ENCODE measurements at regions not wholly inside any gene's neighbourhood (a gene's known extent, or its start where the extent isn't known, plus 50 kb on each side); places are given as distances from the start of the nearest gene placed in this dataset.
"Not testable (repeated sequence)": the region's sequence is repeated elsewhere in the genome, so short reads cannot be mapped to it uniquely, and the experiment has no call there.

DNA sequence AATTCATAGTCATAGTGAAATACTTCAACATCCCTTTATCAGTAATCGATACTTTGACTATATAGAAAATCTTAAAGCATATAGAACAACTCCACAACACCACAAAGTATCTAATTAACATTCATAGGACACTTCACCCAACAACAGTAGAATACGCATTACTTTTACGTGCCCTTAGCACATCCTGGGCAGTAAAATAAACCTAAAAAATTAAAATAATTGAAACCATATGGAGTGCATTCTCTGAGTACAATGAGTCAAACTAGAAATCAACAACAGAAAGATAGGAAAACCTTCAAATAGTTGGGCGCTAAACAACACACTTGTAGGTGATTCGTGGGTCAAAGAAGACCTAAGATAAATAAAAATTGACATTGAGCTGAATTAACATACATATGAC is 442.9 kb downstream of the SUCLG1 start:
- DNase-seq (ENCODE audit: low read depth): no peak
- H3K4me3 ChIP-seq (ENCODE audit: low read depth, low read length): no peak overlapping the region

DNA sequence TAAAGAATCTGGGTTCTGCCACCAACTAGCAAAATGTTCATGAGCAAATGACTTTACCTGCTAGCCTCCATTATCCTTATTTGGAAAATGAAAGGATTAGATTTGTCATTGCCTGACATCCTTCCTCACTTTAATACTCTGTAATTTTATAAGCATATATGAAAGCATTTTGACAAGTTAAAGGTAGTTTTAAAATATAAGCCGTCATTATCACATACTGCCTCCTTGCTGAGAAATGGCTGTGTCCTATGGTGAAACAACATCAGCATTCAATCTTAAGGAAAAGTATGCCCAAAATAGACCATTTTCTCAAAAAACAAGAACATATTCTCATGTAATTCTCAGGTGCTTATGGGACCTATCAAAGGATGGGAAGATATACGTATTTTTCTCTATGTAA is 461.2 kb downstream of the SUCLG1 start:
- no peak for DNase-seq (ENCODE audit: low read depth)
- no peak overlapping the region for H3K4me3 ChIP-seq (ENCODE audit: low read depth, low read length)

DNA sequence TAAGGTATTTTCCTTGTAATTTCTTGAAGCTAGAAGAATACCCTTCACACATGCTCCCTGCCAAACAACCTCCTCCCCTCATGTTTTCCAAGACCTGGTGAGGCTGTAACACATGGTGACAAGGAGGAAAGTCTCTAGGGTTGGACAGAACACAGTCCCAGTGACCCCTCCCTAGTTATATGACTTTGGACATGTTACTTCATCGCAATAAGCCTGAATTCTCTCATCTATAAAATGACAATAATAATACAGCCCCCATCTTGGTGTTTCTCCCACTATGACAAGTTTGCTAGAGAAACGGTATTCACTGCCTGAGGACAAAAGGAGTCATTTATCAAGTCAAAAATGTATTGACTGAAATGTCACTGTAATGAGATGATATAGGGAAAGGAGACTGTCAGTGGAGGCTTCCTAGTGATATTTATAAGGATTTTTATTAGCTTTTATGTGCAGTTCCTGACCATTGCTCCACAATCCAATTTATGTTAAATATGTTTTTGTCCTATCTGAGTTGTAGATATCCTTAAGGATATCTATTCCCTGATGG is 464.4 kb downstream of the SUCLG1 start:
- DNase-seq (ENCODE audit: low read depth): no peak
- H3K4me3 ChIP-seq (ENCODE audit: low read depth, low read length): no peak overlapping the region

DNA sequence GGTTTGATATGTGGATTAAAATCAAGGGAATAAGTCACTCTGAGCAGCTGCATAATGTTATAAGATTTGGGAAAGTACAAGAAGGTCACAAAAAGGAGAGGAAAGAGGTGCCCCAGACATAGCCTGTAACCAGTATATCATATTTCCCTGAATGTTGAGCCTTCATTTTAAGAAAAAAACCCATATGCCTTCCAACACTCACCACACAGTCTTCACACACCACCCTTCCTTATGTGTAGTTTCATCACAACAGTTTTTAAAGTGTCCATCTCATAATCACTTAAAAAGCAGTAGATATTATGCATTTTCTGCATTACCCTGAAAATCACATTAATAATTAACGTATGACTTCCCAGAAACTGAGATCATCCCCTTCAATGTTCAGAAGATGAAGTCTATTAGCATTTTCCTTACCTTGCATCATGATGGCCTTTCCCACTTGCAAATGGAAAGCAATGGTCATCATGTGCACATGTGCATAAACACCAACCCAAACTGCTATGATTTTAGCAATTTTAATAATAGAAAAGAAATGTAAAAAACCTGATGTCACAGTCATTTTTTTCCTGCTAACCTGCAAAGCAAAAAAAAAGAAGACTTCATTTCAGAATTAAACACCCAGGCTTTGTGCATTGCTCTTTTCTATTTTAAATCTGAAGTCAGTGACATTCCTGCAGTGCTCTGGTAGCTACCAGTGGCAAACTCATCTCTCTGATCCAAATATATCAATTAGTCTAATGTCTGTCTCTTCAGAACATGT is 465.0 kb downstream of the SUCLG1 start:
- no peak overlapping the region for H3K4me3 ChIP-seq (ENCODE audit: low read depth, low read length)
- no peak for DNase-seq (ENCODE audit: low read depth)

DNA sequence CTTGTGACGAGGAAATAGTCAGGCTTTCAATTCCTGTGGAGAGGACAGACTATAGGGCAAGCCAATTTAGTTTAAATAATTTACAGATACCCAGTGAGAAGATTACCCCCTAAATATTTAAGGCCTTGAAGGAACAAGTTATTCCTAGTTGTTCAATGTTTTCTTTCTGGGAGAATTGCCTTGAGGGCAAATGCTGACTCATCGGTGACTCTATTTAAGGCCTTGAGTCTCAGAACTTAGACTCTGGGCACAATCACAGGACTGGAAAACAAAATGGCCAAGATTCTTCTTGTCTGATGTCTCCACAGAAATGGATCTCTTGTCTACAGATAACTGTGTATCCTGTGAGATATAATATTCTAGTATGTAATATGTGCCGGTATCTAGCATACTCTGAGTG is 467.1 kb downstream of the SUCLG1 start:
- no peak for DNase-seq (ENCODE audit: low read depth)
- no peak overlapping the region for H3K4me3 ChIP-seq (ENCODE audit: low read depth, low read length)

DNA sequence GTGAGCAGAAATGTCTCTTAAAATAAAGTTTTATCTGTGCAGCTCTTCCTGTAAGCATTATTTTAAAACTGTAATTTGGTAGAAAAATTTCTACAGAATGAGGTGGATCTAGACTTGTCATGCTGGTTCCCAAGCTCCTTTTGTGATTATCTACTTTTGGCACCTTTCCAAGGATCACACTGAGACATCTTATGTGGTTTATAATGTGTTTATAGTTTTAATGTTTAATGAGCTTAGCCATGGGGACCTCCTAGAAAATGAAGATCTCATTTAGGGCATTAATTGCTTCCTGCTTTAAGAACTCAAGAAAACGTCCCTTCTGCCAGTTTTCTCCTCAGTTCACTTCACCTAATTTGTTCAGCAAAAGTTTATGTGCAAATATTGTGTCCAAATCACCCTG is 468.4 kb downstream of the SUCLG1 start:
- DNase-seq (ENCODE audit: low read depth): no peak

DNA sequence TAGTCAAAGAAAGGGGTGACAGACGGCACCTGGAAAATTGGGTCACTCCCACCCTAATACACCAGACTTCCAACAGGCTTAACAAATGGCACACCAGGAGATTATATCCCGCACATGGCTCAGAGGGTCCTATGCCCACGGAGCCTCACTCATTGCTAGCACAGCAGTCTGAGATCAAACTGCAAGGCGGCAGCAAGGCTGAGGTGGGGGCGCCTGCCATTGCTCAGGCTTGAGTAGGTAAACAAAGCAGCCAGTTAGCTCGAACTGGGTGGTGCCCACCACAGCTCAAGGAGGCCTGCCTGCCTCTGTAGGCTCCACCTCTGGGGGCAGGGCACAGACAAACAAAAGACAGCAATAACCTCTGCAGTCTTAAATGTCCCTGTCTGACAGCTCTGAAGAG is 482.5 kb downstream of the SUCLG1 start:
- DNase-seq (ENCODE audit: low read depth); H3K4me3 ChIP-seq (ENCODE audit: low read depth, low read length): not testable (repeated sequence)

More for the DNA sequence above, 468.4 kb downstream of the SUCLG1 start:
- no peak overlapping the region for H3K4me3 ChIP-seq (ENCODE audit: low read depth, low read length)

DNA sequence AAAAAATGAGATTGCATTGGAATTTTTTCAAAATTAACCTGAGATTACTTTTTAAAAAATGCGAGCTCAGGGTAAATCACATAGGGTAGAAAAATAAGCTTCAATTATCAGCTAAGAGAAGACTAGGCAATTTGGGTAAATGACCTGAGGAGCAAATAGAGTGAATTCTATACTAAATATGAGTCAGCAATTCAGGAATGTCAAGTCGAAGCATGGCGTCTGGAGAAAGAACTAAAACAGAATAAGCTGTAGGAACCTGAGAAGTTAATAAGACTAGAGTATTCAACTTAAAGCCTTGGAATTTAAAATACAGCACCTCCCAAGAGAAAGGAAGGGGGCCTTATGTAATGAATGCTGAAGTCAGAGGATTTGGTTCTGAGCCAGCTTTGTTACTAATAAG is 487.0 kb downstream of the SUCLG1 start:
- no peak overlapping the region for H3K4me3 ChIP-seq (ENCODE audit: low read depth, low read length)
- DNase-seq (ENCODE audit: low read depth): no peak

DNA sequence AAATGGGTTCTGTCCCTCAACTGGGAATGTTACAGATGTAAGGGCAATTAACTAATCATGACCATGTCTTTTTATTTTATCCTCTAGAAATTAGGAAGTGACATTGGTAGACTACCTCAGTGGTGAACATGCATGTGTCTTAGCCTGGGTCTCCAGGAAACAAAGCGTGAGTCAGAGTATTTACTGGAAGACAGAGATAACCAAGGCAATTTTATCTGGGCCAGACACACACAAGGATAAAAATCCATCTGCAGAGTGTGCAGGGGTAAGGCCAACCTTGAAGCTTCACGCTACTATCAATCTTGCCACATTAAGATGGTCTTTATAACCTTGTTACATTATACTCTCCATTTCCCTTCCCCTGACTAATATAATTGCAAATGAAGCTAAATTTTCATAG is 487.5 kb downstream of the SUCLG1 start:
- H3K4me3 ChIP-seq (ENCODE audit: low read depth, low read length): no peak overlapping the region
- no peak for DNase-seq (ENCODE audit: low read depth)

DNA sequence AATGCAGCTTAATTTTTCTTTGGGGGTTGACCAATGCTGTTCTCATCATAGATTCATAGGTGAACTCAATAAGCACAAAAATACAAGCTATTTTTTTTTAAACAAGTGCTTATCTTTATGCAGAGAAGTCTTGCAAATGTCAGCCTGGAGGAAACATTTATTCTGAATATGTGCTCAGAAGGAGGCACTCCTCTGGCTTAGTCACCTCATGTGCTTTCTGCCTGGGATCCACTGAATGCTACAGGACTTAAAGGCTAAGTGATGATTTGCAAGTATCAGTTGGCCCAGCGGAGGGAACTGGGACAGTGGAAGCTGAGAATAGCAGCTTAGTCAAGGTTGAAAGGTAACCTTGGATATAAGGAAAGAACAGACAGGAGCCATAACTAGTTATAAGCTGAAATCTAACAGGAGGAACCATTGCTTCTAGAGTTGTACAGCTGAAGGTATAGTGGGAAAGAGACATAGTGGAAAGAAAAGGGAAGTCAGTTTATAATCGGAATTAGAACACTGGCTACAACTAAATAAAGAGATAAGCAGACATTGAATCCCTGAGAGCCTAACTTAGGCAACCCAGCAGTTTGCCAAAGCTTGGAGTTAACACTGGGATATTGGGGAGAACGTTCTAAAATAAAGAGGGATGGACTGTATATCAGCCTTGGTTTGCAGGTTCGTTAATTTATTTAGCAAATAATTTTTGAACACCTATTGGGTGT is 488.7 kb downstream of the SUCLG1 start:
- DNase-seq (ENCODE audit: low read depth): no peak
- H3K4me3 ChIP-seq (ENCODE audit: low read depth, low read length): no peak overlapping the region

DNA sequence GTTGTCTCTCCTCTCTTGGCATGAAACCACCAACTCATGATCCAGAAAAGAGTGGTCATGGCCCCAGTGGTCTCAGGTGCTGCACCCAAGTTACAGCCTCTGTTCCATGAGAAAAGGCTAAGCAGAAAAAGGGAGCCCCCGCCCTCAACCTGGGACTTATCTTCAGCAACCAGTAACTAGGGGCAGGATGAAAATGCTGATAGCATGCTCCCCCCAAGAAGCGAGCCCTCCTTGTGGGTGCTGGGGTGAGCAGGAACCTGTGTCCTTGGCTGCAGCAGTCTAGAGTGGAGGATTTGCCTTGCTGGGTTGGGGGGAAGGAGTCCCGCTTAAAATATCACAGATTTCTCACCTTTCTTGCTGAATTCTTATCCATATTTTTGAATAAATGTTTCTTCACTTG is 490.0 kb downstream of the SUCLG1 start:
- H3K4me3 ChIP-seq (ENCODE audit: low read depth, low read length): no peak overlapping the region
- DNase-seq (ENCODE audit: low read depth): no peak

DNA sequence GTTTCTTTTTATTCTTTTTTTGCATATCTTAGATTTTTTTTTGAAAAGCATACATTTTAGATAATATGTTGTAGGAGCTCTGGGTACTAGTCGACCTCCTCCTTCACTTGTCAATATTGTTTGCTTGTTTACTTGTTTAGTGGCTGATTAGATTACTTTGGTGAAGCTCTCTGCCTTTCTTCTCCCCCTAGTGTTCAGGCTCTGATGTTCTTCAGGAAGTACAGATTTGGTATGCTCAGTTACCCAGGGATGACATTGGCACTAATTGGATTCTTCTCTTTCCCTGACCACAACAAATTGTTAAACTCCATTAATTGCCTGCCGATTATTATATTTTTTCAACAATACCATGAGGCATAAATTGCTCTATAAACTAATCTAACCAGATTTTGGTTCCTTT is 491.2 kb downstream of the SUCLG1 start:
- no peak for DNase-seq (ENCODE audit: low read depth)
- no peak overlapping the region for H3K4me3 ChIP-seq (ENCODE audit: low read depth, low read length)

DNA sequence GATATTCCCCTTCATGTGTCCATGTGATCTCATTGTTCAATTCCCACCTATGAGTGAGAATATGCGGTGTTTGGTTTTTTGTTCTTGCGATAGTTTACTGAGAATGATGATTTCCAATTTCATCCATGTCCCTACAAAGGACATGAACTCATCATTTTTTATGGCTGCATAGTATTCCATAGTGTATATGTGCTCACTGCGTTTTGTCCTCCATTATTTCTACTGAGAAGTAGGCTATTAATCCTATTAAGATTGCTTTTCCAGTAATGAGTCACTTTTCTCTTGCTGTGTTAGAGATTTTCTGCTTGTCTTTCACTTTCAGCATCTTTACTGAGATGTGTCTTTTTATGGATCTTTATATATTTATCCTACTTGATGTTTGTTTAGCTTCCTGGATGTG is 492.1 kb downstream of the SUCLG1 start:
- not testable (repeated sequence) for DNase-seq (ENCODE audit: low read depth); H3K4me3 ChIP-seq (ENCODE audit: low read depth, low read length)

DNA sequence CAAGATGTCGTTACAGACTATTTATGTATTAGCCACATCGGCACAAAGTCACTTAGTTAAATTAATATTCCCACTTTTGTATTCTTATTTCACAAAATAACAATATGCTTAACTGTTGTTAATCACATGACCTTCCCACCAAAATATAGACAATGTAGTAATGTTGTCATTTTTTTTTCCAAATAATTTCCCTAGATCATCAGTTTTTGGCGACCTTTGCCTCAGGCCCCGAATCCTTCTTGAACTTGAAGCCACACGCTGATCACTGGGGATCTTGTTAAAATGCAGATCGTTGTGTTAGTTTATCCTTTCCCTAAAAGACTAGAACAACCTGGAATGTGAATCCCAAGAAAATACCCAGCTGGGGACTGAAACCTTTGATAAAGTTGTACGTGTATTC is 497.6 kb downstream of the SUCLG1 start:
- H3K4me3 ChIP-seq (ENCODE audit: low read depth, low read length): no peak overlapping the region
- DNase-seq (ENCODE audit: low read depth): no peak

DNA sequence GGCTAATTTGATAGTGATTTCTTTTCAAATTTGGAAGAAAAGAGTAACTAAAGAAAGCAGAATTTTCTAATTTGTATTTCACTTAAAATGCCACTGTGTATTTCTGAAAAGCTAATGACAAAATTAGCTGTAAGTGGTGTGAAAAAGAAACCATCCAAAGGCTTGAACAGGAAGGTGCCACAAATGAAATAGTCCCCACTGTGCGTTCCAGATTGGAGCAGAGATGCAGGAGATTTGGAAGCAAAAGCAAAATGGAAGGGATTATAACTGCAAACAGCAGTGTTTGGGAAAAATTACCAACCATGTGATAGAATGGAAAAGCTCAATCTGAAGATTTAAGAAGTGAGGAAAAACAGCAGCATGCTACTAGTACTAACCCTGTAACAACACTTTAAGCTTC is 498.7 kb downstream of the SUCLG1 start:
- no peak for DNase-seq (ENCODE audit: low read depth)
- H3K4me3 ChIP-seq (ENCODE audit: low read depth, low read length): no peak overlapping the region

DNA sequence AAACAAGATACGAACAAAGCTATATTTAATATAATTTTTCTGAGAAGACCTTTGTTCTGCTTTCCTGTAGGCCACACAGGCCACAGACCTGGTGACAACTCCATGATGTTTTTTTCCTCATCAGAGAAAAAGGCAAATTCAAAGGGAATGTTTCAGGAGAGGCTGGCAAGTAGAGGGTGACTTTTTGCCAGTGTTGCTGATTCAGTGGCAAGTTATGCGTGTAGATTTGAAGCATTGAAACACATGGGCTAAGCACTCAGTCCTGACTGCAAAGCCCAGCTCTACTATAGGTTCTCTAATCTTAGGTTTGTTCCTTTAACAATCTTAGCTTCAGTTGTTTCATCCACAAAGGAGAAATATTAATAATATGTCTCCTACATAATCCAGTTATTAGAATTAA is 499.8 kb downstream of the SUCLG1 start:
- DNase-seq (ENCODE audit: low read depth): no peak

DNA sequence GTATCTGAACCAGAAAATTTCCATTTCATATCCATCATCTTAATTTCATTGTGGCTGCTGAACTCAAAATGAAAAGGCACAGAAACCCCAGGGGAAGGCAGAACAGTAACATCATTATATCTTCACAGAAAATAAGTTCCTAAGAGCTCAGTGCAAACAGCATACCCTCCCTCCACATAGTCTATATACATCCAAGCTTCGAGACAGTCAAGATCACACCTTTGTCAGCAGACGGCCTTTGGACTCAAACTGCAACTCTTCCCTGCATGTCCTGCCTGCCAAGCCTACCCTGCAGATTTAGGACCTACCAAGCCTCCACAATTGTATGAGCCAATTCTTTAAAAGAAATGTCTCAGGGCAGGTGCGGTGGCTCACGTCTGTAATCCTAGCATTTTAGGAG is 502.1 kb downstream of the SUCLG1 start:
- H3K4me3 ChIP-seq (ENCODE audit: low read depth, low read length): no peak overlapping the region
- no peak for DNase-seq (ENCODE audit: low read depth)

More for the DNA sequence above, 499.8 kb downstream of the SUCLG1 start:
- H3K4me3 ChIP-seq (ENCODE audit: low read depth, low read length): no peak overlapping the region

DNA sequence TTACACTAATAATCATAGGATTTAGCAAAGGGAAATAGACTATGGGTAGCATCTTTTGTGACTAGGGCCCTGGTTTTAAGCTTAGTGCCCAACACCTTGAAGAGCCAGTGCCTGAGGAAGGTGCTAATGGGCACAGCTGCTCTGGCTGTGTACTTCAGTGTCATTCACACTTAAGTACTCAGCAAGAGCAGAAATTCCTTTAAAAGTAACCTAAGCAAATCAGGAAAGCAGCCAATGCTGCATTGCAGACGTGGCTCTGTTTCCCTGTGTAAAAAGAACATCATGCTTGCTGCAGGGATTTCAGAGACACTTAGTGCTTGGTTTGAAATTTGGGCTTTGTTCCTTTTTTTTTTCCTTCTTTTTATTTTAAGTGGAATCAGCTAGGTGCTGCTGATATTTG is 505.4 kb downstream of the SUCLG1 start:
- H3K4me3 ChIP-seq (ENCODE audit: low read depth, low read length): no peak overlapping the region

DNA sequence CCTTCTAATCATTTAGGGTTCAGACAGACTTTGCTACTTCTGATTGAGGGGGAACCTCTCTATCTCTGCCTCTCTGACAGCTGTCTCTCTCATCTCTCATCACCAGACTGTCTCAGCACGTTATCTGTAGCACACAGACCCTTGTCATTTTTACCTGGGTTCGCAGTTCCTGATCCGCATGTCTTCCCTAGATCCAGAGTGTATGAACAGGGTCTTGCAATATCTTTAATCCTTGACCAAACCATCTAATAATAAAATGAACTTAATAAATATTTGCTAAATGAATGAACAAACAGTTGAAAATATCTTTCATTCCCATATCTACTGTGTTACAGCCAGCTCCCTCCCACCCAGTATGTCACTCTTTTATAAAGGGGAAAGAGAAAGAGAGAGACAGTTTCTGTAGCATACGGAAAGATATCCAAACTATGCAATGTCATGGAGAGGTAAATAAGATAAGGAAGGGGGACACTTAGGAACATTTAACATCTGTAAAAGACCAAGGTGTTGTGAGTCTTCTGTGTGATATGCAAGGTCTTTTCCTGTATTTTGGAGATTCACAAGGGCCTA is 507.6 kb downstream of the SUCLG1 start:
- no peak overlapping the region for H3K4me3 ChIP-seq (ENCODE audit: low read depth, low read length)
- no peak for DNase-seq (ENCODE audit: low read depth)

More for the DNA sequence above, 505.4 kb downstream of the SUCLG1 start:
- no peak for DNase-seq (ENCODE audit: low read depth)

DNA sequence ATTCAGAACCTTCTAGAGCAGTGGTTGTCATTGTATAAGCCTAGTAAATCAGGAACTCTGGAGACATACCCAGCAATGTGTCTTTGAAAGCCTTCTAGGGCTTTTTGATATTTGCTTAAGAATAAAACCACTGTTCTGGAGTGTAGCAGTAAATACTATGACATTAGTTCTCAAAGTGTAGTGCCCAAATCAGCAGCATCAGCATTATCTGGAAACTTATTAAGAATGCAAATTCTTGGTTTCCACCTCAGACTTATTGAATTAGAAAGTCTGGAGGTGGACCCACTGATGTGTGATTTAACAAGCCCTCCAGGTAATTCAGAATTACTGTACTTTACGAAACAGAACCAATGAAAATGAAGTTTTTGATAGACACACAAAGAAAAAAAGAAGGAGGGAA is 509.7 kb downstream of the SUCLG1 start:
- no peak overlapping the region for H3K4me3 ChIP-seq (ENCODE audit: low read depth, low read length)
- no peak for DNase-seq (ENCODE audit: low read depth)

DNA sequence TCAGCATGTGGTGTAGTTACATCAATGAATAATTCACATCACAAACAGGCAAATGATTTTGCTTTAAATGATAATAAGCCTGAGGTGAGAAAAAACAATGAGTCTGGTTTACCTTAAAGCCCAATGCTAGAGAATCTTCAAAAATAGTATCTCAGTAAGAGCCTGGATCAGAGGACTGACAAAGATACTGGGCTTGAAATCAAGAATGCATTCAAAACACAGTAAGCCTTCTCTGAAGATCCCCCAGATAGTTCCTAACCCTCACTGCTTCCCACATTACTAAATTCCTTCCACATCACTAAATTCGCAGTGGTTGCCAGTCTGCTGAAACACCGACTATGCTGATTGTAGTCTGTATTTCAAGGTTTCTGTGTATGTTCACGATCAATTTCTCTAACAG is 514.9 kb downstream of the SUCLG1 start:
- H3K4me3 ChIP-seq (ENCODE audit: low read depth, low read length): no peak overlapping the region
- DNase-seq (ENCODE audit: low read depth): no peak

All from skeletal muscle cell (primary cell).